Stimulated activated CD8-positive, alpha-beta memory T cell treated with anti-CD3 and anti-CD28 coated beads, Interleukin-15, amount 100 ng/mL, for 24 hours (primary cell): ENCODE measurements at regions not wholly inside any gene's neighbourhood (a gene's known extent, or its start where the extent isn't known, plus 50 kb on each side); places are given as distances from the start of the nearest gene placed in this dataset.

Experiments used
- DNase-seq: peaks from one replicate; pipeline ENCODE4 v3.0.0-alpha.2; 2020; ENCODE audit warnings: low read depth

- DNase-seq = no peak
Measured at GRCh38 chr2:6354546-6354945, 511.2 kb downstream of the CMPK2 start.

GRCh38 chr2:6355886-6356761 lies 509.6 kb downstream of the CMPK2 start:
- DNase-seq = no peak

DNA sequence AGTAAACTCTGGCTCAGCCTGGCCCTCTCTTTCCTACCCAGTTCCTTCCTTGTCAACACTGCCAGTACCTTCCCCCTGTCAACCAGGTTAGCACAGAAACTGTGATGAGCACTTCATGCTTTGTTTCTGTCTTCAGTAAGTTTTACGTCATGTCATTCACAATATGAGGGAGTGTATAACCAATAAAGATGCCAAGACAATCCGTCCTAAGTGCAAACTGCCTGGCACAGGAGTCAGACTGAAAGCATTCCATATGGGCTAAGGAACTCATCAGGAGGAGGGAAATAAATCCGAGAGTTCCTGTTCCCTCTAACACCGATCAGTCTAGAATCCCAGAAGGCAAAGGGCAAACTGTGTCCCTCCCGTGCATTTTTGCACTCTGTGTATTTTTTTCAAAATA lies 507.2 kb downstream of the CMPK2 start:
- no peak for DNase-seq

DNA sequence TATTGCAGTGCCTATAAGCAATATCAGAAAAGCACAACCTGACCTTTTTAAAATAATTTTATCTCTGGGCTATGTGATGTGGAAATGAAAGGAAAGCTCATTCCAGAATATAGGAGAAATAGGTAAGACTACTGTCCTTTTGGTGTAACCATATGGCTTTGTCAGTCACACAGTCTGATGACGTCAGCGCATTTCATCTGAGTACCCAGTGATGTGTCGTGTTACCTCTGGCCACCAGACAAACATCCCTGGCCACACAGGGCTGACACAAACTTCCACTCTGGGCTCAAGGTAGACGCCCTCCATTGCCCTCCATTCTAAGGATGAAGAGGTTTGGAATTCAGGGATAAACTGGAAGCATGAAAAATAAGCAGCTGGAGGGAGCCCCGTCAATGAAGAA lies 506.7 kb downstream of the CMPK2 start:
- DNase-seq = no peak

DNA sequence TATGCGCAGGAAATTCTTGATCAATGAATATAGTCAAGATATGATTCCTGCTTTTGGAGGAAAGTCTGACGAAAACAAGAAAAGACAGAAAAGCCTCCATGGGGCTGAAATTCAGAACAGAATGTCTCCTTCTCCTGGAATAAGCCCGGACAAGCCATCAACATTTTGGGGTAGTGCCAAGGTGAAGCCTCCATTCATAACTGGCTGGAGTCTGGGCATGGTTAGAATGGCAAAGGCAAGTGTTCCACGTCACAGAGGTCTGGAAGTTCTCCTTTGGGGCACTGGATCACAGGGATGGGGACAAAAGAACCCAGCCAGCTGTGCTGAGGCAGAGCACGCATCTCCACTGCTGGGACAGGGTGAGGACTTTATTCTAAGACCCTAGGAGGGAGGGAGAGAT lies 505.7 kb downstream of the CMPK2 start:
- DNase-seq = no peak

GRCh38 chr2:6362671-6363450 lies 502.8 kb downstream of the CMPK2 start:
- no peak for DNase-seq

DNA sequence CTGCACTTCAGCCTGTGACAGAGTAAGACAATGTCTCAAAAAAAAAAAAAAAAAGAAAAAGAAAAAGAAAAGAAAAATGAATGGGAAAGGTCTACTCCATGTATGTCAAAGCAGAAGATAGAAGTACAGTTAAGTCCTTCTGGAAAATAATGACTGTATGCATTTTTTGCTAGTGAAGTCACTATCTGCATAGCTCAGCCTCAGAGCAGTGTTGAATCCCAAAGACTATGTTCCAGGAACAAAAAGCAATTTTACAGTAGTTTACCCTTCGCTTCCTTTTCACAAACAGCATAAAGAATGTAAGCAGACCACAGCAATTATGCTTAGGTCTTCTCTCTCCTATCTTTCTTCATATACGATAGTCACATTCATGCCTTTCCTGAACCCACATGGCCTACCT lies 497.4 kb downstream of the CMPK2 start:
- no peak for DNase-seq

DNA sequence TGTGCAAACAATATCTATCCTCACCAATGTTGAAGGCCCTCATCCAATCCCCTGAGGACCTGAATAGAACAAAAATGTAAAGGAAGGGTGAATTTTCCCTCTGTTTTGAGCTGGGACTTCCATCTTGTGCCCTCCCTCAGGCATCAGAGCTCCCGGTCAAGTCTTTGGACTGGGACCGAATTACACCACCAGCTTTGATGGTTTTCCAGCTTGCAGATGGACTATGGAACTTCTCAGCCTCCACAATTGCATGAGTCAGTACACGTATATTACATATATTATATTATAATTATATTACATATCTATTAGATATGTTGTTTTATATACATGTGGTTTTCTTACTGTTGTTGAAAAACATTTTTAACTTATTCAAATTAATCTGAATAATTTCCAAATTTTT lies 496.4 kb downstream of the CMPK2 start:
- DNase-seq = no peak

GRCh38 chr2:6370753-6371551 lies 494.8 kb downstream of the CMPK2 start:
- DNase-seq = no peak

GRCh38 chr2:6372317-6372901 lies 493.3 kb downstream of the CMPK2 start:
- no peak for DNase-seq

- no peak for DNase-seq
Measured at GRCh38 chr2:6381326-6381725, 484.4 kb downstream of the CMPK2 start.

DNA sequence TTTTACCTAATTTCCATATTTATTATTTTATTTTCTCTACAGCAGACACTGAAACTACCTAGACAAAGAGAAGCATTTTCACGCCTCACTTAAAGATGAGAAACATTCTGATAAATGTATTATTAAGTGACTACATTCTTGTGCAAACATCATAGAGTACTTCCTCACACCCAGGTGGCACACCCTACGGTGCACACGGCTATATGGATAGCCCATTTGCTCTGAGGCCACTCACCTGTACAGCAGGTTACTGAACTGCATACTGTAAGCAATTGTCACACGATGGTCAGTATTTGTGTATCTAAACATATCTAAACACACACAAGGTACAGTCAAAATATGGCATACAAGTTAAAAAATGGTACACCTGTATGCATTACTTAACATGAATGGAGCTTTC lies 481.4 kb downstream of the CMPK2 start:
- DNase-seq = no peak

DNA sequence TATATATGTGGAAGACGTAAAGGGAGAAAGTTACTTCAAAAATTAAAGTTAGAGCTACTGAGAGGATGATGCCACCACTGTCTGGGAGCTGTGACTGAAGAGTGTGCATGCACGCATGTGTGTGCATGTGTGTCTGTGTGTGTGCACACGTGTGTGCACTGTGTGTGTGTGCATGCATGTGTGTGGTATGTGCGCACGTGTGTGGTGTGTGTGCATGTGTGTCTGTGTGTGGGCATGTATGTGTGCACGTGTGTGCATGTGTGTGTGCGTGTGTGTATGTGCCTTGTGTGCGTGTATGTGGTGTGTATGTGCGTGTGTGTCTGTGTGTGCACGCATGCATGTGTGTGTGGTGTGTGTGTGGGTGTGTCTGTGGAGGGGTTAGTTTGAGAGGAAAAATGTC lies 473.4 kb downstream of the CMPK2 start:
- DNase-seq = no peak

DNA sequence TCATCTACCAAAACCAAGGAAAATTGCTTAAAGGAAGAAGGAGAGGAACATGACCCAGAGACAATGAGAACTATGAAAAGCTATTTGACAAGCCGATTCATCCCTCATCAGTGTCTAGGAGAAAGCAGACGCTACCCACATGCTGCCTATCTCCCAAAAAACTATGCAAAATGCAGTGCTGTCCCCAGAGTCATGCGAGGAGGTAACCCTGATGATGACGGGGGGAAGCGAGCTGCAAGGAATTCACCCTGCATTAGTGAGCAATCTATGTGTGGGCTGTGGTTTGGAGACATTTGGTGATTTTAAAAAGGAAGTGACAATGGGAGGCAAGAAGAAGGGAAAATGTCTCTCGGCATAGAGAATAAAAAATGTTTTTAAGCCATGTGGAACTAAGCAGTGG lies 472.7 kb downstream of the CMPK2 start:
- no peak for DNase-seq

DNA sequence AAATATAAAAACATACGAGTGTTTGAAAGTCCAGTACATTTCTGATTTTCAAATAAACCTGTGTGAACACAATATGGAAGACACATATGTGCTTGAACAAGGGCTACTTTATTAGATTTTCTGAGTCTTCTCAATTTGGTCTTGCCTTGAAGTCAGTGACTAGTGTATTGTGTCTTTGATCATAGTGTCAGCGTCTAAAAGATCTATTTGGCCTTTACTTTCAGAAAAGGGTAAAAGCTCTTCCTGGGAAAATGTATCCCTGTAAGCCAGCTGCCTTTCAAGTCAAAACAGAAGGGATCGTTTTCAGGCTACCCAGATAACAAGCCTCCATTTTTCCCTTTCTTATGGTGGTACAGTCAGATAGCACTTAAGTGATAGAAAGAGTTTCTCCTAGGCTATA lies 471.9 kb downstream of the CMPK2 start:
- no peak for DNase-seq

DNA sequence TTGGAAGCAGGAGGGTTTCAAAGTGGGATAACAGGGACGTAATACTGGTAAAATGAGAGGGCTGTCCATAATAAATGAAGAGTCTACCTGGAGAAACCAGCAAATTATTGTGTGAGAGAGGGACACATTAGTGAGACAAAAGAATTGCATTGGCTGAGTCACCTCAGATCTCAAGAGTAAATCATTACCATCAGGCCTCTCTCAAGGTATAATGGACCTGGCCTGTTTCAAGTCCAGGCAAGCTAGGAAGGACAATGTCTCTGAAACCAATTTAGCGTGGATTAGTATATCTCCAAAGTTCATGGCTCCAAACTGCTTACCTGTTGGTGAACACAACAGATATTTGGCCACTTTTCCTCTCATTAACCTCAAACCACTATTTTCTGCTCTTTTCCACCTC lies 471.4 kb downstream of the CMPK2 start:
- no peak for DNase-seq

- no peak for DNase-seq
Measured at GRCh38 chr2:6398421-6398820, 467.3 kb downstream of the CMPK2 start.

GRCh38 chr2:6401301-6401700 lies 464.4 kb downstream of the CMPK2 start:
- no peak for DNase-seq

- no peak for DNase-seq
Measured at GRCh38 chr2:6408057-6408456, 457.6 kb downstream of the CMPK2 start.

DNA sequence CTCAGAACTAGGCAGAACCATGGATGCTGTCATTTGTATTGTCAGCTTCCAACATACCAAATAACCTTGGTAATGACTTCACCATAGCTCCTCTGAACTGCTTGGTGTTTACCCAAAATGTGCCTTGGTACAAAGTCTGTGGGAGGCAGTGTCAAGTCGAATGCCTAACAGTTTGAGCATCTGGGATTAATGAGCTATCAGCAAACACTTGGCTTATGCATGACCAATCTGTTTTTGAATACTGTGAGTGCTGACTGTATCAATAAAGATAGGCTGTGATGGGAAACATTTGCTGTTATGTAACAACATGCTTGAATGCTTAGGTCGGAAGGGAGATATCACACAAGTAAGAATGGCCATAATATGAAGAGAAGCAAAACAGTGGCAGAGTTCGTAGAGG lies 455.4 kb downstream of the CMPK2 start:
- DNase-seq = no peak

DNA sequence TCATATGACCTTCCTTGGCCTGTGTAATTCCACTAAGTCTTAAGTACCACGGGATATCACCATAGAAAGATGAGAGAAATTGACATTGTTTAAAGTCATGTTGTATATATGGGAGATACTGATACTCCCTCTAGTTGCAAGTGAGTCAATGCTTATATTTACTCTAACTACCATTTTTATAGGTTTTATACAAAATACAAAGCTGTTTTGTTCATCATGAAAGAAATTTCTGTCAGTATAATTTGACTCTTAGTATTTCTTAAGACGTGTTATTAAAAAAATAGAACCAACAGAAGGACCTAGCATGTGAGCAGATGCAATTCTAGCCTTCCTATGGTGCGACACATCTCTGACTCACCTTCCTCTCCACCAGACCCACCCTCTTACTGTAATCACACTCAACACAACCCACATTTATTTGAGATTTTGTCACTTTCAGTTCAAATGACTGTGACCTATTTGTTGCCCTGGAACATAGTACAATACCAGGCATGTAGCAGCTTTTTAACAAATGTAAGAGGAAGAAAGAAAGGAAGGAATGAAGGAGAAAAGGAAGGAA lies 453.1 kb downstream of the CMPK2 start:
- DNase-seq = no peak

DNA sequence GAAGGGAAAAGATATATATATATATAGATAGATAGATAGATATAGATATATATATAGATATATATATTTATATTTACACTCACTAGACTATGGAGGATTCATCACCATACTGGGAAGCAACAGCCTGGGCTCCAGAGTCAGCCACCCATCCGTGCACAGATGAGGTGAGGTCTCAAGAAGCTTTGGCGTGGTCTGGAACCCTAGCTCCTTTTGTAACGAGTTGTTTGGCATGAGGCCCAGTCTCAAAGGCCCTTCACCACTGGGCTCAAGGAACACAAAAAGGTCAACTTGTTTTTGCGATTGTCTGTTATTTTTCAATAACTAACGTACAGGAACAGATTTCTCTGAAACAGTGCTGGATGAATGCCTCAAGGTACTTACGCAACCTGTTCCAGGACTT lies 448.7 kb downstream of the CMPK2 start:
- no peak for DNase-seq
